H1 (cell line): ENCODE measurements at regions not wholly inside any gene's neighbourhood (a gene's known extent, or its start where the extent isn't known, plus 50 kb on each side); places are given as distances from the start of the nearest gene placed in this dataset.

Source experiments
- GTF2F1 ChIP-seq: IDR thresholded peaks from 2 replicates; pipeline ENCODE4 v1.6.1; 2012; ENCODE audit warnings: low read depth, low read length, improper control_type of control experiment, borderline replicate concordance
- HDAC2 ChIP-seq, 2 experiments: fragments of 300-600 bp in 1 of 2; sonication (generic) in 1 of 2; IDR thresholded peaks; 2 replicates each; pipeline ENCODE4 v1.6.1; 2011 to 2012; ENCODE audit warnings: low read depth in 2 of 2, low read length in 2 of 2, mild to moderate bottlenecking in 2 of 2, moderate library complexity in 2 of 2, borderline replicate concordance in 1 of 2, inconsistent platforms in 1 of 2
- KDM5A ChIP-seq: fragments of 200-600 bp; IDR thresholded peaks from 2 replicates; pipeline ENCODE4 v1.7.1; 2012; ENCODE audit warnings: mild to moderate bottlenecking, low read length, inconsistent platforms, mixed read lengths
- POU5F1 ChIP-seq: IDR thresholded peaks from 2 replicates; pipeline ENCODE4 v1.6.1; 2011; ENCODE audit warnings: low read depth, mild to moderate bottlenecking, low read length, moderate library complexity
- RBBP5 ChIP-seq: IDR thresholded peaks from 2 replicates; pipeline ENCODE4 v1.7.1; 2012; ENCODE audit warnings: low read depth, mild to moderate bottlenecking, inconsistent platforms, low read length, moderate library complexity, borderline replicate concordance
- TAF1 ChIP-seq: IDR thresholded peaks from 2 replicates; pipeline ENCODE4 v1.6.1; 2011; ENCODE audit warnings: mild to moderate bottlenecking, low read depth, low read length

DNA sequence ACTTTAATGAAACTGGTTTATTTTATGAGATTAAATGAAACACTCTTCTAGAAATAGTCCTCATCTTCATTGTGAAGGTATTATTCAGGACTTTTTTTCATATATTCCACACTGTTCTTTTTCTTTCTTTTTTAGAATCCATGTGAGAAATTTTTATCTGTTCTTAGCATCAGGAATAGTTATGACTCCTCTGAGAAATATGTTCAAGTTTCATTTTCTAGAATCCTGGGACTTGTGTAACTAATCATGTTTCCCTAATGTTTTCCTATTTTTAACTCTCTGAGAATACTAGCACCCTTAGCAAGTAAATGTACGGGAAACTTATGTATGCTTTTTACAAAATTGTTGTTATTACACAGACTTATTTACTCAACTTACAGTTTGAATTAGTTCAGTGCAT lies 407.8 kb downstream of the CBLN4 start (continued):
- no peak for TF ChIP-seq HDAC2 (IDR thresholded peaks at IDR 0.05; ENCODE audit: borderline replicate concordance in 1 of 2, low read depth in 2 of 2, low read length in 2 of 2)
- no peak for TF ChIP-seq RBBP5
- no peak for TF ChIP-seq TAF1
- TF ChIP-seq KDM5A = no peak
- TF ChIP-seq GTF2F1 = no peak
- TF ChIP-seq POU5F1 = no peak
